SH-SY5Y (cell line): ENCODE measurements at regions not wholly inside any gene's neighbourhood (a gene's known extent, or its start where the extent isn't known, plus 50 kb on each side); places are given as distances from the start of the nearest gene placed in this dataset.

Source experiments
- GATA2 ChIP-seq: IDR thresholded peaks from 2 replicates; pipeline ENCODE4 v1.6.1; 2011; ENCODE audit warnings: mild to moderate bottlenecking, low read depth, low read length
- GATA3 ChIP-seq: IDR thresholded peaks from 2 replicates; pipeline ENCODE4 v1.6.1; 2011; ENCODE audit warnings: low read depth, mild to moderate bottlenecking, low read length, moderate library complexity

GRCh38 chr12:43069768-43070221 is 480.2 kb upstream of the PRICKLE1 start:
- TF ChIP-seq GATA2: no peak; the same call in 1 of the 2 replicates
- TF ChIP-seq GATA3: no peak
